ENCODE measurements at regions not wholly inside any gene's neighbourhood (a gene's known extent, or its start where the extent isn't known, plus 50 kb on each side); places are given as distances from the start of the nearest gene placed in this dataset.

DNA sequence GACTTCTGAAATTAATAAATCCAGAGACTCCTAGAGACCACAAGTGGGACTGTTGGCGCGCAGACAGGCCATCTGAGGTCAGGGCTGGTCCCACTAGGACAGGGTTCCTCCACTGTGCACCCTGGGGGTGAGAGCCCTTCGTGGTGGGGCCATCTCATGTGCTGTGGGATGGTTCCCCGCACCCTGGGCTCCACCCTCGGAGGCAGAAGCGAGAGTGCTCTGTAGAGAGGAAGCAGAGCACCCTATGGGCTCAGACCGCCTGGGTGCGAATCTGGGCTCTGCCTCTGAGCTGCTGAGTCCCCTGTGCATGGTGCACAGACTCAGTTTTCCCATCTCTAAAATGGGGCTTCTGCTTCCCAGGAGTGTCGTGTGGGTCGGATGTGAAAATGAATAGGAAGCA is 227.3 kb downstream of the NPHP4 start:
- TF ChIP-seq, protein P1, sequence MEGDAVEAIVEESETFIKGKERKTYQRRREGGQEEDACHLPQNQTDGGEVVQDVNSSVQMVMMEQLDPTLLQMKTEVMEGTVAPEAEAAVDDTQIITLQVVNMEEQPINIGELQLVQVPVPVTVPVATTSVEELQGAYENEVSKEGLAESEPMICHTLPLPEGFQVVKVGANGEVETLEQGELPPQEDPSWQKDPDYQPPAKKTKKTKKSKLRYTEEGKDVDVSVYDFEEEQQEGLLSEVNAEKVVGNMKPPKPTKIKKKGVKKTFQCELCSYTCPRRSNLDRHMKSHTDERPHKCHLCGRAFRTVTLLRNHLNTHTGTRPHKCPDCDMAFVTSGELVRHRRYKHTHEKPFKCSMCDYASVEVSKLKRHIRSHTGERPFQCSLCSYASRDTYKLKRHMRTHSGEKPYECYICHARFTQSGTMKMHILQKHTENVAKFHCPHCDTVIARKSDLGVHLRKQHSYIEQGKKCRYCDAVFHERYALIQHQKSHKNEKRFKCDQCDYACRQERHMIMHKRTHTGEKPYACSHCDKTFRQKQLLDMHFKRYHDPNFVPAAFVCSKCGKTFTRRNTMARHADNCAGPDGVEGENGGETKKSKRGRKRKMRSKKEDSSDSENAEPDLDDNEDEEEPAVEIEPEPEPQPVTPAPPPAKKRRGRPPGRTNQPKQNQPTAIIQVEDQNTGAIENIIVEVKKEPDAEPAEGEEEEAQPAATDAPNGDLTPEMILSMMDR (IDR thresholded peaks at IDR 0.05): no peak
- TF ChIP-seq POLR2A (IDR thresholded peaks at IDR 0.05): no peak

Measured in body of pancreas (tissue), 4 donors.